A673 (cell line): ENCODE measurements at regions not wholly inside any gene's neighbourhood (a gene's known extent, or its start where the extent isn't known, plus 50 kb on each side); places are given as distances from the start of the nearest gene placed in this dataset.

Experiments
- BruUV-seq: library from RNA; stranded (reverse); fragments of 400-500 nt; replicated peaks from 2 replicates; lab custom pipeline; 2021; lab: Mats Ljungman, UMichigan
- CTCF ChIA-PET: fragments of 300-600 bp; sonication (Branson Sonifier 250); formaldehyde crosslinking; loops from one replicate; lab custom pipeline; 2022; ENCODE audit warnings: antibody characterized with exemption; lab: Charles Lee
- POLR2A ChIA-PET: fragments of 300-600 bp; sonication (Branson Sonifier 250); formaldehyde crosslinking; loops from one replicate; lab custom pipeline; 2022; ENCODE audit warnings: antibody characterized with exemption; ENCODE audit not compliant: low non-redundant PET; lab: Charles Lee
- DNase-seq: peaks from one replicate; pipeline ENCODE4 v3.0.0-alpha.2; 2015; ENCODE audit warnings: low spot score
- H3K27ac ChIP-seq: fragments of 200-600 bp; sonication (generic); 2 replicates; pipeline ENCODE4 v1.5.1; 2016; ENCODE audit warnings: mixed run types, low read depth, mild to moderate bottlenecking, mixed read lengths, antibody characterized with exemption, low read length; ENCODE audit not compliant: poor library complexity, severe bottlenecking
- H3K27me3 ChIP-seq: fragments of 200-600 bp; sonication (generic); replicated peaks from 2 replicates; pipeline ENCODE4 v1.6.1; 2017; ENCODE audit warnings: mixed run types, low read depth, mild to moderate bottlenecking, mixed read lengths, antibody characterized with exemption, low read length; ENCODE audit not compliant: insufficient read depth, poor library complexity
- H3K36me3 ChIP-seq: fragments of 200-600 bp; sonication (generic); 2 replicates; pipeline ENCODE4 v1.6.1; 2016; ENCODE audit warnings: mixed run types, mild to moderate bottlenecking, mixed read lengths, antibody characterized with exemption, low read length; ENCODE audit not compliant: insufficient read depth, poor library complexity, severe bottlenecking
- H3K4me1 ChIP-seq: fragments of 200-600 bp; sonication (generic); 2 replicates; pipeline ENCODE4 v1.6.1; 2017; ENCODE audit warnings: mixed run types, mild to moderate bottlenecking, mixed read lengths, antibody characterized with exemption, low read length; ENCODE audit not compliant: insufficient read depth, poor library complexity, severe bottlenecking
- H3K4me3 ChIP-seq: fragments of 200-600 bp; sonication (generic); 2 replicates; pipeline ENCODE4 v1.5.1; 2016; ENCODE audit warnings: low read depth, mixed run types, mild to moderate bottlenecking, mixed read lengths, low read length; ENCODE audit not compliant: poor library complexity, severe bottlenecking
- H3K9me3 ChIP-seq: fragments of 200-600 bp; sonication (generic); 2 replicates; pipeline ENCODE4 v1.6.1; 2016; ENCODE audit warnings: mixed run types, low read depth, mild to moderate bottlenecking, mixed read lengths, antibody characterized with exemption, low read length; ENCODE audit not compliant: poor library complexity, severe bottlenecking
- CTCF ChIP-seq: fragments of 300-800, 200-600 bp; sonication (generic); conservative IDR thresholded peaks from 2 replicates; pipeline ENCODE4 v1.5.1; 2017; ENCODE audit warnings: low read depth, mild to moderate bottlenecking, antibody characterized with exemption, low read length, moderate library complexity, mixed read lengths
- EZH2 ChIP-seq: fragments of 200-600 bp; sonication (generic); IDR thresholded peaks from 2 replicates; pipeline ENCODE4 v1.6.1; 2017; ENCODE audit warnings: borderline replicate concordance, low read depth, mild to moderate bottlenecking, mixed read lengths, antibody characterized with exemption, low read length; ENCODE audit not compliant: poor library complexity, severe bottlenecking
- intact Hi-C: fragments of 100-400 bp; cut with micrococcal nuclease; formaldehyde crosslinking; loops from one replicate; pipeline ENCODE4 v1.10.0; 2022; ENCODE audit not compliant: unreplicated experiment

- Histone ChIP-seq H3K9me3 (no peaks in the 10 kb centered on the region), H3K27ac (no peak overlapping the region), H3K27me3 (no peaks in the 10 kb centered on the region), H3K36me3 (no peaks in the 10 kb centered on the region), H3K4me1 (no peaks in the 10 kb centered on the region), H3K4me3 (no peak overlapping the region)
- intact Hi-C loops, result no loop called here
- no TSS peak for BruUV-seq
- CTCF ChIA-PET, result no interaction called here
- TF ChIP-seq EZH2 (no peak), CTCF (no peak)
- POLR2A ChIA-PET, result no interaction called here
- DNase-seq, result no peak
Observed at GRCh38 chr4:26226629-26227376, 94.0 kb upstream of the RBPJ start.

- DNase-seq, result no peak
- BruUV-seq, result no TSS peak
- ChIA-PET CTCF (no interaction called here), POLR2A (no interaction called here)
- Histone ChIP-seq H3K4me1 (no peaks in the 10 kb centered on the region), H3K27me3 (no peaks in the 10 kb centered on the region), H3K27ac (no peak overlapping the region), H3K4me3 (no peak overlapping the region), H3K9me3 (no peaks in the 10 kb centered on the region), H3K36me3 (no peaks in the 10 kb centered on the region)
- TF ChIP-seq CTCF (no peak), EZH2 (no peak)
- intact Hi-C loops, result no loop called here
Observed at GRCh38 chr4:26227601-26228229, 93.1 kb upstream of the RBPJ start.

GRCh38 chr4:26228883-26229282 is 91.9 kb upstream of the RBPJ start:
- no peak for DNase-seq
- CTCF ChIA-PET, result no interaction called here
- TF ChIP-seq CTCF, result no peak
- no peak for TF ChIP-seq EZH2
- no peak overlapping the region for H3K4me3 ChIP-seq
- no peaks in the 10 kb centered on the region for H3K9me3 ChIP-seq
- H3K4me1 ChIP-seq, result no peaks in the 10 kb centered on the region
- BruUV-seq, result no TSS peak
- intact Hi-C loops, result no loop called here
- no peak overlapping the region for H3K27ac ChIP-seq
- no peaks in the 10 kb centered on the region for H3K27me3 ChIP-seq
- POLR2A ChIA-PET, result no interaction called here
- no peaks in the 10 kb centered on the region for H3K36me3 ChIP-seq
